GM21723 (cell line): ENCODE measurements at regions not wholly inside any gene's neighbourhood (a gene's known extent, or its start where the extent isn't known, plus 50 kb on each side); places are given as distances from the start of the nearest gene placed in this dataset.
"Not testable (repeated sequence)": the region's sequence is repeated elsewhere in the genome, so short reads cannot be mapped to it uniquely, and the experiment has no call there.

Experiments used
- ATAC-seq: cut with Tn5 transposase; IDR thresholded peaks from one replicate; pipeline ENCODE4 v1.9.1; 2021; ENCODE audit warnings: mild to moderate bottlenecking, moderate library complexity; ENCODE audit not compliant: unreplicated experiment

DNA sequence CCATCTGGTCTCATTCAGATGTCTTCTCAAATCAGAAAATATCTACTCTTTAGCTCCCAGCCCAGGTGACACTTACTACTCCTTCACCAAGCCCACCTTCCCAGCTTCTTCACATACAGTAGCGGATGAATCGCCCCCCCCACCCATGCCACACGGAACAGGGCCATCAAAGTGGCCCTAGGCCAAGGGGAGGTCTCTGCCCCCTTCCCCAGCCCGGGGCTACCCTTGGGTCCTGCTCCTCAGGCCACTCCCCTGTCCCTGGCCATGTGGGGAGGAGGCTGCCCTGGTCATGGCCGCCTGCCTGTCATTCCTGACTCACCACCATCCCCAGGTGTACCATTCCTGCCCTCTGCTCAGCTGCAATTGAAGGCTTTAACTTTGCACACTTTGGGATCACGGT lies 142.8 kb downstream of the NECTIN1 start:
- ATAC-seq = no peak

DNA sequence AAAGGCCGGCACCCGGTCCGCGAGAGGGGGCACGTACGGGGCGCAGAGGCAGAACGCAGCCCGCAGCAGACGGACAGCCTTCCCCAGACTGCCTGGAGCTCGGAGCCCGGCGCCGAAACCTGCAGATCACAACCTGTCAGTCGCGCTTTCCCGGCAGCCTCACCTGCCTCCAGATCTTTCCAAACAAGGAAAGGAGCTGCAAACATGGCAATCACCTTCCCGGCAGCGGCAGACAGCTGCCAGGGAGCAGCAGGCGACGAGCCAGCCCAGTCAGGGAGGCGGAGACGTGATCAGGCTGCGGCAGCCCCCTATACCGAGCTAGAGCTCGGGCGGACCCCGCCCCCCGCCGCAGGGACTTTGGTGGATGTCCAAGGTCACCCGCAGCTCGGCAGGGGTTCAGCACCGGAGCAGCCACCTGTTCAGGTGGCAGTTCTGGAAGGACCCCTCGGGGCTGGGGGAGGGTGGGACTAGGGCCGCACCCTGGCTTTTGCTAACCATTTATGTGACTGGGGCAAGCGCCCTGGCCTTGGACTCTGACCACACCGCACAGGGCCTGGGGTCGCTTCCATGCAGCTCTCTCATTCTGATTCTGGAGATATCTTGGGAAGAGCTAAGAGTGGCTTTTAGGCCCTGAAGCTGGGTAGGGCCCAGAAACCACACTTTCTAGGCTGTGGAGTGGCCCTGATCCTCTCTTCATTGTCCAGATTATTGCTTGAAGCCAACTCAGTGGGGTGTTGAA lies 143.8 kb downstream of the NECTIN1 start:
- ATAC-seq = no peak

DNA sequence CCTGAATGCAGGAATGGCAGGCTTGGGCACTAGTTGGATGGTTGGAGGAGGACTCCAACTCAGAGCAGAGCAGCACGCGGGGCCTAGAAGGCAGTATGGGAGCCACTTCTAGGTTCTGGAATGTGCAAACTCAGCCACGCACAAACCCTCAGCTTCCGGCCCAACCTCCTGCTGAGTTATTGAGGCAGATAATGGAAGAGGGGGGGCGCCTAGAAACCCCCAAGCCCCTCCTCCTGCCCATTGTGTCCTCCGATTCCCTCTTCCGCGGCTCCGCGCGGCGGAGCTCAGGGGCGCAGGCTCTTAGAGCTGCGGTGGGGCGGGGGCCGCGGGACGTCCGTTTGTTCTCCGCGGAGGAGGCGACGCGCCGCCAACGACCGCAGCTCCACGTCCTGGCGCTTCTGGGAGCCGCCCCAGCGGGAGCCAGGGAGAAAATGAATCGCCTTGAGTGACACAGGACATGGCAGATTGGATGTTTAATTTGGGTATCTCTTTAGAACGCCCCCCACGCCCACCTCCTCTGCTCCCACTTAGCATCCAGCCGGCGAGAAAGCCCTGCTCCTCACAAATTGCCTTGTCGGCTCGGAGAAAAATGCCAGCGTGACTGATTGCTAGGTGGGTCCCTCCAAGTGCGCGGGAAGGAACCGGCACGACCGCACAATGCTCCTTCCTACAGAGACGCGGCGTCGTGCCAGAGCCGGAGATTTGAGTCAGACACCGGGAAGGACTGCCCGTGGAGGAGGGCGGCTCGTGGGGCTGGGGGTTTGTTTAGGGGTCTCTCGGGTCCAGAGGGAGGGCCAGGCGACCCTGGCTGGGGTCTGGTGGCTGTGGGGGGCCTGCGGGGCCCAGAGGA lies 144.6 kb downstream of the NECTIN1 start:
- ATAC-seq = no peak

DNA sequence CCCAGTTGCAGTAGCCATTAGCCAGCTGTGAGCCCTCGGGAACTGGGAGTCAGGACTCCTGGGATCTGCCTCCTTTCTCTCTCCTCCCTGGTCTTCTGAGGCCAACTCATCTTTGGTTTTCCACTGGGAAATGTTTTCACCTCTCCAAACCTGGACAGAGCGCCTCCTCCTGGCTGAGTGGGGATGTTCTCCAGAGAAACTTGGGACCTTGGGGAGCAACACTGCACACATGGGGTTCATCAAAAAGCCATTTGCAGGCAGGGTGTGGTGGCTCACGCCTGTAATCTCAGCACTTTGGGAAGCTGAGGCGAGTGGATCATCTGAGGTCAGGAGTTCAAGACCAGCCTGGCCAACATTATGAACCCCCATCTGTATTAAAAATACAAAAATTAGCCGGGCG lies 145.4 kb downstream of the NECTIN1 start:
- no peak for ATAC-seq

DNA sequence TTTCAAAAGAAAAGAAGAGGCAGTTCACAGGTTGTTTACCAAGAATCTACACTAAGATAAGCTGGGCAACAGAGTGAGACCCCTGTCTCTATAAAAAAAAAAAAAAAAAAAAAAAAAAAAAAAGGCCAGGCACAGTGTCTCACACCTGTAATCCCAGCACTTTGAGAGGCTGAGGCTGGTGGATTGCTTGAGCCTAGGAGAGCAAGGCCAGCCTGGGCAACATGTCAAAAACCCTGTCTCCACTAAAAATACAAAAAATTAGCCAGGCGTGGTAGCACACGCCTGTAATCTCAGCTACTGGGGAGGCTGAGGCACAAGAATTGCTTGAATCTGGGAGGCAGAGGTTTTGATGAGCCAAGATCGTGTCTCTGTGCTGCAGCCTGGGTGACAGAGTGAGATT lies 147.6 kb downstream of the NECTIN1 start:
- not testable (repeated sequence) for ATAC-seq

DNA sequence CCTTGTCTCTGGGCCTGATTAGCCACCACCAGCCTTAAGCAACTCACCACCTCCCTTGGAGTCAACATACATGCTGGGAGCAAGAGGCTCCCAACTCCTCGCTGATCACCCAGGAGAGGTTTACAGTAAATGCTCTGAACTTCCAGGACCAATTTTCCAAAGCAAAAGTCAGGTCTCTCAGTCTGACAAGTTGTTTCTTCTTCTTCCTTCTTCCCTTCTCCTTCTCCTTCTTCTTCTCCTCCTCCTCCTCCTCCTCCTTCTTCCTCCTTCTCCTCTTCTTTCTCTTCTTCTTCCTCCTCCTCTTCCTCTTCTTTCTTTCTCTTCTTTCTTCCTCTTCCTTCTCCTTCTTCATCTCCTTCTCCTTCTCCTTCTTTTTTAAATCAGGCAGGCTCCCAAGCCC lies 148.2 kb downstream of the NECTIN1 start:
- ATAC-seq = no peak

DNA sequence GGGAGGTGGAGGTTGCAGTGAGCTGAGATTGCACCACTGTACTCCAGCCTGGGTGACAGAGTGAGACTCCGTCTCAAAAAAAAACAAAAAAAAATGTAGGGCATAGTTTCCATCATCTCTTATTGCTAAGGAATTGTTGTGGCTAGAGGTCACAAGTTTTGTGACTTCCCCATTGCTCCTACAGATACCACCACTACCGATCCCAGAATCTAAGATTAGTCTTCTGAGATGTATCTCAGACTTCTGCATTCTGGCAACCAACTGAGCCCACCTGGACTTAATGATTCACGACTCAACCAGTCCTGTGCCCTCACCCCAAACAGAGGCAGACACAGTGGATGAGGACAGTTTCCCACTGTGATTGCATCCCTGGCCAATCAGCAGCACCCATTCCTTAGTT lies 148.9 kb downstream of the NECTIN1 start:
- no peak for ATAC-seq

DNA sequence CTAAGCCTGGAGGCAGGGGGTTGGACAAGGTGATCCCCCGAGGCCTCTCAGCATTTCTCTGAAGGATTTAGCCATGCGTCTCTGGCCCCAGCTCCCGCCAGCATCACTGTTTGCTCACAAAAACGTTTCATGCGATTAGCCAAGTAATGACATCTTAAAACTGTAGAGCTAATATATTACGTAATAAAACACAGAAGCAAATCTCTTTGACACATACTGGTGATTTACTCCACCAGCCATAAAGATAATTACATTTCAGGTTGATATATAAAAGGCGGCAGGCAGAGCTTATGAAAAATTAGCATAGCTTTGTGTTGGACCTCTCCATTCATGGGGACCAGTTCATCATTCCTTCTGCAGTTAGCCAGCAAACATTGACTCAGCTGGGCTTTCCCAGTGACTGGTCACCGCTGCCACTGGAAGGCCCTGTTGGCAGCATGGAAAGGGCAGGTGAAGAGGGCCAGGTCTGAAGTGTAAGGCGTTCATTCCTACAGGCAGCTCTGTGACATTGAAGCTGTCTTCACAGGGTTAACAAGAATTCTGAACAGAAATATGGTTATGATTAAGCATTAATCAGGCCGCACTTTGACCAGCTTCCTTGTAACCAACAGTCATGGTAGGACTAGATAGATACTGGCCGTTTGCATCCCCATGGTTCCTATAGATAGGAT lies 150.3 kb downstream of the NECTIN1 start:
- no peak for ATAC-seq

DNA sequence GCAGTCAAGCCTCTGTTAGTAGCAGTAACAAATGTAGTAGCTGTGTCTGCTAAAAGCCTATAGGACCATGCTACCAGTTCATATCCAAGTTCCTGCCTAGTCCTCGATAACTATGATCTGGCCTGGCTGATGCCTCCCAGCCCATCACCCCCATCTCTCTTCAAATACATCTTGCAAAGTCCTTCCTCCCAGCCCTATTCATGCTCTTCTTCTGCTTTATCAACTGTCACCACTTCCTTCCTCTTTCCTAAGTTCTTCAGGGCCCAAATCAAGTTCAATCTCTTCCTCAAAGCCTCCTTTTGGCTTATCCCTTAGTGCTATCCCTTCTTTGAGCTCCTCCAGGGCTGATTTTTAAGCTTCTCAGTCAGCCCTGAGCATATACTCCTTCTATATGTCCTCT lies 150.9 kb upstream of the THY1 start:
- no peak for ATAC-seq

DNA sequence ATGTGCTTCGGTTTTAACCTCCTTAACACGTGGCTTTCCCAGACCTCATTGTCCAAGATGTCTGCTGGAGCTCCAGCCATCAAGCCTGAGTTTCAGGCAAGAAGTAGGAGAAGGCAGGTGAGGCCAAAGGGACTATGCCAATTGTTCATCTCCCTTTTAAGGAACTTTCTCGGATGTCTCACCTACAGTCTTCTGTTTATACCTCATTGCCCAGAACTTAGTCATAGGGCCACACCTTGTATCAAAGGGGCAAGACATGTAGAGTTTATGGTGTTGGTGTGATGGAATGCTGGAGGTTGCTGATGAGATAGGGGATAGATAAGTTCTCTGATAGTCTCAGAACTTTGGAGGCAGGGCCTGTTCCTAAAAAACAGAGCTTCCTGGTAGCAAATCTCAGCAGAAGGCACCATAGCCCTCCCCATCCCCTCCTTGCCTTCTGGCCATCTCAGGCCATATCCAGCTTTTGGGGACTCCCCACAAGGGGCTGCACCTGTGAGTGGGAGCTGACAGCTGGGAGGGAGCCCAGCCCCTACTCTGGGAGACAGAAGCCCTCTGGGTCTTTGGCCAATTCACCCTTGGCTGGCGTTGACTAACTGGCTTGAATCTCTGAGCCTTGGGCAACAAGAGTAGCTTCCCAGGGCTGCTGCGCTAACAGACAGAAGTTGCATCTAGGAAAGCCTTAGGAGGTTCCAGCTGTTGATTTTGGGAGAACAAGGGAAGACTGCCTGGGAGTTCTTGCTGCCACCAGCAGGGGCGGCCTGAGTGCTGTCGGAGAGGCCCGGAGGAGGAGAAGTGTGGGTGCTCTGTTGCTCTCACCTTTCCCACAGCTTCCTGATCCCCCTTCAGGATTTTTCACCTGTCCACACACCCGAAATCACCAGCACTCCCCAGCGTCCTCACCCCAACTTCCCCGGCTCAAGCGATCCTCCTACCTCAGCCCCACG lies 149.8 kb upstream of the THY1 start:
- no peak for ATAC-seq

DNA sequence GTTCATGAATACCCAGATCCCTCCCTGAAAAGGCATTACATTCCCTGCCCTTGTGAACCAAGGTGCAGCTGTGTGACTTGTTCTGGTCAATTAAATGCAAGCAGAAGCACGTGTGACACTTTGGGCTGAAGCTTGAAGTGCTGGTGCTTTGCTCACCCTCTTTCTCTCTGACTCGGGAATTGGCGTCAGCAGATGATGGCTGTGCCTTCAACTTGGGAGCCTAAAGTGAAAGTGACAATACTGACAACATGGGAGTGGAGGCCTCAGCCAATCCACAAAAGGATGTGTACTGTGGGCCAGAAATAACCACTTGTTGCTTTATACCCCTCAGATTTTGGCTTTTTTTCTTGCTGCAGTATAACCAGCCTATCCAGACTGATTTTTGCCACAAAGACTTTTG lies 148.3 kb upstream of the THY1 start:
- no peak for ATAC-seq

DNA sequence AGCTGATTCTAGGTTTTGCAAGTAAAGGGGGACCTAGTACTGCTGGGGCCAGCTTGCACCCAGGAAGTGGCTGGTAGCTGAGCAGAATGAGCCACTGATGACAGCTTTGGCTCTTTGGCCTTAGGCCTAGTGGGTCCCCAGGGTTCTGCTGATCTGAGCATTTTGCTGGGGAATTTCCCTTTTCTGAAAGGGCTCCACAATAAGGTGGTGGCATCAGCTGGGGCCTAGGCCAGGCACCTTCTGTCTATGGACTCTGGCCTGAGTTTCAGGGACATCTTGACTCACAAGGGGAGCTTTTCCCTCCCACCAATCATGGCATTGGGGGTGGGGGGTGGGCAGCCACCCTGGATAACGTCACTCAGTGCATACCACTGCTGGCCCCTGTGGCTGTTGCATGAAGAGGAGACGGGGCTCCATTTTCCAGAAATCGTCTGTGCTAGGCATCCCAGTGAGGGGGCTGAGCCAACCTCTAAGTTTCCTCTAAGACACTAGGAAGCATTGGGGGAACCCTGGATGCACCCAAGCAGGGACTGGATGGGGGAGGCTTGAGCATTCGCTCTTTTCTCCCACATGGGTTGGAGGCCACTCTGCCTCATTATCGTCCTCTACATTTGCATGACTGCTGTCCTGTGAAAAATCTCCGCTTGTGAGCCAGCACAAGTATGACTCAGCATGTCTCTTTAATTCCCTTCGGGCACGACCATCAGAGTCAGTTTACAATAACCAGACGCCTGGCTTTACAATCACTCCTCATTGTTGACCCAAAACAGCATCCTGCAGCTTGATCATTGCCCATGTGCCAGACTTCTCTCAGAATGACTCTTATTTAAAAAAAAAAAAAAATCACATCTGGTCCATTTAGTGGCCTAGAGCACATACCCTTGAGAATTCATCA lies 145.0 kb upstream of the THY1 start:
- ATAC-seq = no peak

DNA sequence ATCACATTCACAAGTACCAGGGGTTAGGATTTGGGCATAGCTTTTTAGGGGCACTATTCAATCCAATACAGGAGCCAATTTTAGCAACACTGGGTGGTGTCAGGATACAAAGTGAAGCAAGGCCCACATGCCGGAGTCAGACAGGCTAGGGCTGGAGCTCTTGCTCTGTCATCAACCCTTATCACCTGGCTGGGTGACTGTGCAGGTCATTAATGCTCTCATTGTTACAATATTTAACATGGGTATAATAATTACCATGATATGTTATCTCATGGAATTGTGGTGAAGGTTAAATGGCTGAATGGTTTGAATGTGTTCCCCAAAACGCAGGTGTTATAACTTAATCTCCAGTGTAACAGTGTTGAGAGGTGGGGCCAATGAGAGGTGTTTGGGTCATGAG lies 143.3 kb upstream of the THY1 start:
- no peak for ATAC-seq

DNA sequence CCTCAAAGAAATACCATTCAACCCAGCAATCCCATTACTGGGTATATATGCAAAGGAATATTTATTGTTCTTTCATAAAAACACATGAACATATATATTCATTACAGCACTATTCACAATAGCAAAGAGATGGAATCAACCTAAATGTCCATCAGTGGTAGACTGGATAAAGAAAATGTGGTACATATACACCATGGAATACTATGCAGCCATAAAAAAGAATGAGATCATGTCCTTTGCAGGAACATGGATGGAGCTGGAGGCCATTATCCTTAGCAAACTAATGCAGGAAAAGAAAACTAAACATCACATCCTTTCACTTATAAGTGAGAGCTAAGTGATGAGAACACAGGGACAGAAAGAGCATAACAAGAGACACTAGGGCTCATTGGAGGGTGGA lies 142.7 kb upstream of the THY1 start:
- ATAC-seq = not testable (repeated sequence)

DNA sequence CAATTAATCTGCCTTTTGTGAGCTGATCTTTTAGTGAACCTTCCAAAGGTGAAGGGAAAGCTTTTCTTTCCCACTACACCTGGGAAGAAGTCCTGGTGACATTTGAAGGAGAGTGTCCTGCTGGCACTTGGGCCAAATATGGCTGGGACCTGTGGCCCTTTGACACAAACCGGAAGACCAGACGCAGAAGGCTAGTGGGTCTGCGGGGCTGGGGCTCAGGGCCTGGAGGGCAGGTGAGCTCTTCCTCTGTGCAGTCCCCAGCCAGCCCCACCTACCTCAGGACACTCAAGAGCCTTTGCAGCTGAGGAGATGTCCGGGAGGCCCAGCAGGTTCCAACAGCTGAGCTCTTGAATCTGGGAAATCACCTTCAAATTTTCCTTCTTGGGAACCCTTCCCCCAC lies 138.0 kb upstream of the THY1 start:
- no peak for ATAC-seq

DNA sequence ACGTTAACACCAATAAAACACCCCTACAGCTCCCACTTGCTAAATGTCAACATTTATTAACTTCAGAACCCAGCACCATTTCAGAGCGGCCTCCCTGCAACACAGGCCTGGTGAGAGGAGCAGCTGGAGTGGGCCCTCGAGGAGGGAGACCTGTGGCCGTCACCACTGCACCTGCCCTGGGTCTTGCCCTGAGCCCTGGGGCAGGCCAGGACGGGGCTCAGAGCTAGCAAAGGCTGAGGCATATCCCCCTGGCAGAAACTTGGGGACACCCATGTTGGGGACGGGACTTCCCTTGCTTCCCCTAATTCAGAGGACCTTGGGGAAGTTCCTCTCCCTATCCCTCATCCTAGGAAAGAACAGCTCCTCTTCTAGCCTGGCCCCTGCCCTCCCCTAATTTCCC lies 137.3 kb upstream of the THY1 start:
- ATAC-seq = no peak

DNA sequence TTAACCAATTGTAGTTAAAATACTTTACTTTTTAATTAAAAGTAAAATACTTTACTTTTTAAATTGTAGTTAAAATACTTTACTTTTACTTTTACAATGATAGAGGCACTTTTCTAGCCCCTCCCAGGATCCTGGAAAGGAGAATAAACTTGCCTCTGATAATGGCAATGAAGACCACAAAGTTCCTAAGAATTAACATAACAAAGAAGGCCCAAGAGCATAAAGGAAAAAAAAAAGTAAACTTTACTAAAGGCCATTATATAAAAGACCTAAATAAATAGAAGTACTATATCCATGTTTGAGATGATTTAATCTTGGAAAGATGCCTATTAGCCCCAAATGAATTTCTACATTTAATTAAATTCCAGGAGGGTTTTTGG lies 129.1 kb upstream of the THY1 start:
- no peak for ATAC-seq

DNA sequence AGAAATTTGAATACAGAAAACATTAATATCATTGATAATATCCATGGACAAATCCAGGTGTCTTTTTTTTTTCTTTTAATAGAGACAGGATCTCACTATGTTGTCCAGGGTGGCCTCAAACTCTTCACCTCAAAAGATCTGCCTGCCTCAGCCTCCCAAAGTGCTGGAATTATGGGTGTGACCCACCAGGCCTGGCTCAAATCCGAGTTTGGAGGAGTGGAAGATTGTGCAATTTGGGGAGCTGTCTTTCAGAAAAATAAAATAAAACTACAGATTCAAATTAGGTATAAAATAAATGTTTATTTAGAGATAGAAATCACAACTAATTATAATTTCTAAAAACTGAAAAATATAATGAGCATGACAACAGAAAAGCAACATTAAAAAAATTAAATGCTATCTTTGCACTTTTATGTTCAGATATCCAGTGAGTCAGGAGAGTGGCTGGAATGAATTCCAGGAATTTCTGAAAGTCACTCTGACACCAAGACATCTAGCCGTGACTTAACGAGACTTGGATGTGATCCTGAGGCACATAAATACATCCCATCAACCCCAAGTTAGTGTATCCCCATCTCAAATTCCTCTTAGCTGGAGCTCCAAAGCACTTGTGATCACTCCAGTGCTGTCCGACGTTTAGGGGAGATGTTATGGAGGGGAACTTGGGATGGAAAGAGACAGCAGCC lies 128.6 kb upstream of the THY1 start:
- no peak for ATAC-seq

DNA sequence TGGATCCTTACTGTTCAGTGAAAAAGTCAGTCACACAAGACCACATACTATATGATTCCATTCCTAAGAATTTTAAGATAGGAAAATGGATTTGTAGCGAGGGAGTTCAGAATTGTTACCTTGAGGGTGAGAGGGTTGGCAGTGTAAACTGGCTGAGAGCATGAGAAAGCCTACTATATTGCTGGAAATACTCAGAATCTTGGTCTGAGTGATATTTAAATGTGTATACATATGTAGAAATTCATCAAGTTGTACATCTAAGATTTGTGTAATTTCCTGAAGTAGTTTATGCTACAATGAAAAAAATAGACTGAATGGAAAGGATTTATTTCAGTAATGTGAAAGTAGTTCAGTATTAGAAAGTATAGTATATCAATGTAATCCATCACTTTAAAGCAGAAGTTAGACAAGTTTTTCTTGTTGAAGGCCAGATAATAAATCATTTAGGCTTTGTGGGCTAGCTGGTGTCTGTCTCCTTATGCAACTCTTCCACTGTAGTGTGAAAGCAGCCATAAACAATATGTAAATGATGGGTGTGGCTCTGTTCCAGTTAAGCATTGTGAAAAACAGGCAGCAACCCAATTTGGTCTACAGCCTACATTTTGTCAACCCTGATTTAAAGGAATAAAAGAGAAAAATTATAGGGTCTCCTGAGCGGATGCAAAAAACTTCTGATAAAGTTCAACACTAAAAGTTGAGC lies 127.2 kb upstream of the THY1 start:
- ATAC-seq = no peak
